Activated CD4-positive, alpha-beta T cell treated with anti-CD3 and anti-CD28 coated beads, Interleukin-2, amount 50 U/mL, for 16 hours (primary cell): ENCODE measurements at regions not wholly inside any gene's neighbourhood (a gene's known extent, or its start where the extent isn't known, plus 50 kb on each side); places are given as distances from the start of the nearest gene placed in this dataset.
"Not testable (repeated sequence)": the region's sequence is repeated elsewhere in the genome, so short reads cannot be mapped to it uniquely, and the experiment has no call there.

Experiments
- DNase-seq: peaks from one replicate; pipeline ENCODE4 v3.0.0-alpha.2; 2020

- DNase-seq, result no peak
These were observed 266.7 kb upstream of the FOXF1 start for GRCh38 chr16:86243571-86244154.

GRCh38 chr16:86244158-86244557 is 266.2 kb upstream of the FOXF1 start:
- no peak for DNase-seq

GRCh38 chr16:86244936-86245335 is 265.4 kb upstream of the FOXF1 start:
- DNase-seq, result no peak

- no peak for DNase-seq
These were observed 265.0 kb upstream of the FOXF1 start for GRCh38 chr16:86245351-86245750.

GRCh38 chr16:86245895-86246294 is 264.4 kb upstream of the FOXF1 start:
- DNase-seq, result no peak

- DNase-seq, result no peak
These were observed 261.9 kb upstream of the FOXF1 start for GRCh38 chr16:86248310-86248905.

GRCh38 chr16:86249631-86250030 is 260.7 kb upstream of the FOXF1 start:
- no peak for DNase-seq

GRCh38 chr16:86251682-86252081 is 258.6 kb upstream of the FOXF1 start:
- no peak for DNase-seq

GRCh38 chr16:86252596-86252995 is 257.7 kb upstream of the FOXF1 start:
- DNase-seq, result no peak

GRCh38 chr16:86255966-86256365 is 254.4 kb upstream of the FOXF1 start:
- no peak for DNase-seq

- DNase-seq, result no peak
These were observed 253.3 kb upstream of the FOXF1 start for GRCh38 chr16:86256995-86257394.

GRCh38 chr16:86257546-86257945 is 252.8 kb upstream of the FOXF1 start:
- no peak for DNase-seq

GRCh38 chr16:86258713-86259112 is 251.6 kb upstream of the FOXF1 start:
- no peak for DNase-seq

- no peak for DNase-seq
These were observed 250.8 kb upstream of the FOXF1 start for GRCh38 chr16:86259499-86259898.

- no peak for DNase-seq
These were observed 248.9 kb upstream of the FOXF1 start for GRCh38 chr16:86261379-86261778.

GRCh38 chr16:86267657-86268056 is 242.7 kb upstream of the FOXF1 start:
- not testable (repeated sequence) for DNase-seq

GRCh38 chr16:86270696-86271095 is 239.6 kb upstream of the FOXF1 start:
- DNase-seq, result no peak

- no peak for DNase-seq
These were observed 237.6 kb upstream of the FOXF1 start for GRCh38 chr16:86272744-86273143.

- DNase-seq, result no peak
These were observed 233.1 kb upstream of the FOXF1 start for GRCh38 chr16:86277221-86277620.

GRCh38 chr16:86277859-86278258 is 232.5 kb upstream of the FOXF1 start:
- not testable (repeated sequence) for DNase-seq

GRCh38 chr16:86281421-86281820 is 228.9 kb upstream of the FOXF1 start:
- no peak for DNase-seq

GRCh38 chr16:86283944-86284343 is 226.4 kb upstream of the FOXF1 start:
- DNase-seq, result no peak

- DNase-seq, result no peak
These were observed 224.9 kb upstream of the FOXF1 start for GRCh38 chr16:86285421-86285820.

GRCh38 chr16:86285938-86286921 is 224.1 kb upstream of the FOXF1 start:
- no peak for DNase-seq
